H9 (cell line): ENCODE measurements at regions not wholly inside any gene's neighbourhood (a gene's known extent, or its start where the extent isn't known, plus 50 kb on each side); places are given as distances from the start of the nearest gene placed in this dataset.
"Not testable (repeated sequence)": the region's sequence is repeated elsewhere in the genome, so short reads cannot be mapped to it uniquely, and the experiment has no call there.

ENCODE experiments used
- DNase-seq: peaks from one replicate; pipeline ENCODE4 v3.0.0-alpha.2; 2017
- H2AFZ ChIP-seq: one replicate; pipeline ENCODE4 v1.6.1; 2013; ENCODE audit warnings: mild to moderate bottlenecking, low read length, control low read depth, moderate library complexity
- H2AK5ac ChIP-seq: 2 replicates; pipeline ENCODE4 v1.6.1; 2013; ENCODE audit warnings: low read length, control low read depth, mixed read lengths; ENCODE audit not compliant: insufficient read length
- H2BK120ac ChIP-seq: one replicate; pipeline ENCODE4 v1.6.1; 2013; ENCODE audit warnings: low read depth, mild to moderate bottlenecking, low read length, control low read depth, inconsistent platforms; ENCODE audit not compliant: poor library complexity, severe bottlenecking
- H2BK12ac ChIP-seq: 2 replicates; pipeline ENCODE4 v1.6.1; 2013; ENCODE audit warnings: low read length, control low read depth, mixed read lengths, low read depth; ENCODE audit not compliant: insufficient read length
- H2BK15ac ChIP-seq: 2 replicates; pipeline ENCODE4 v1.6.1; 2013; ENCODE audit warnings: low read depth, low read length, control low read depth
- H2BK20ac ChIP-seq: one replicate; pipeline ENCODE4 v1.6.1; 2013; ENCODE audit warnings: low read depth, mild to moderate bottlenecking, low read length, control low read depth, inconsistent platforms; ENCODE audit not compliant: poor library complexity, severe bottlenecking
- H2BK5ac ChIP-seq: 2 replicates; pipeline ENCODE4 v1.6.1; 2013; ENCODE audit warnings: low read length, control low read depth, mixed read lengths; ENCODE audit not compliant: insufficient read length
- H3K14ac ChIP-seq: 2 replicates; pipeline ENCODE4 v1.6.1; 2013; ENCODE audit warnings: low read length, control low read depth; ENCODE audit not compliant: insufficient read depth
- H3K18ac ChIP-seq: 2 replicates; pipeline ENCODE4 v1.6.1; 2013; ENCODE audit warnings: low read depth, mild to moderate bottlenecking, mixed read lengths, low read length, control low read depth; ENCODE audit not compliant: insufficient read length
- H3K23ac ChIP-seq: 2 replicates; pipeline ENCODE4 v1.6.1; 2013; ENCODE audit warnings: low read length, control low read depth, mixed read lengths, low read depth; ENCODE audit not compliant: insufficient read length
- H3K23me2 ChIP-seq: 2 replicates; pipeline ENCODE4 v1.6.1; 2013; ENCODE audit warnings: low read depth, mild to moderate bottlenecking, mixed read lengths, low read length, control low read depth; ENCODE audit not compliant: insufficient read length, poor library complexity, severe bottlenecking
- H3K27ac ChIP-seq: 2 replicates; pipeline ENCODE4 v1.5.1; 2013; ENCODE audit warnings: low read length, control low read depth, mixed read lengths, low read depth; ENCODE audit not compliant: insufficient read length
- H3K27me3 ChIP-seq: 2 replicates; pipeline ENCODE4 v1.6.1; 2013; ENCODE audit warnings: low read length, control low read depth, inconsistent platforms; ENCODE audit not compliant: insufficient read depth
- H3K4ac ChIP-seq: 2 replicates; pipeline ENCODE4 v1.6.1; 2013; ENCODE audit warnings: low read depth, mild to moderate bottlenecking, control low read depth, inconsistent platforms, low read length, moderate library complexity
- H3K4me1 ChIP-seq: 2 replicates; pipeline ENCODE4 v1.6.1; 2013; ENCODE audit warnings: low read length, control low read depth, inconsistent platforms; ENCODE audit not compliant: insufficient read depth
- H3K4me2 ChIP-seq: 2 replicates; pipeline ENCODE4 v1.6.1; 2013; ENCODE audit warnings: low read length, control low read depth, mixed read lengths; ENCODE audit not compliant: insufficient read length, insufficient read depth
- H3K56ac ChIP-seq: 2 replicates; pipeline ENCODE4 v1.6.1; 2013; ENCODE audit warnings: low read depth, mild to moderate bottlenecking, mixed read lengths, low read length, control low read depth; ENCODE audit not compliant: insufficient read length
- H3K79me1 ChIP-seq: 2 replicates; pipeline ENCODE4 v1.6.1; 2013; ENCODE audit warnings: low read depth, mild to moderate bottlenecking, moderate library complexity, low read length, control low read depth, inconsistent platforms; ENCODE audit not compliant: insufficient read depth, poor library complexity, severe bottlenecking
- H3K79me2 ChIP-seq: 2 replicates; pipeline ENCODE4 v1.6.1; 2013; ENCODE audit warnings: low read length, control low read depth, inconsistent platforms; ENCODE audit not compliant: insufficient read depth
- H3K9ac ChIP-seq: 2 replicates; pipeline ENCODE4 v1.6.1; 2013; ENCODE audit warnings: low read length, control low read depth, mixed read lengths; ENCODE audit not compliant: insufficient read length; ENCODE audit errors: extremely low read depth
- H3K9me3 ChIP-seq: one replicate; pipeline ENCODE4 v1.6.1; 2013; ENCODE audit warnings: low read depth, low read length, inconsistent platforms; ENCODE audit not compliant: control insufficient read depth
- H3T11ph ChIP-seq: one replicate; pipeline ENCODE4 v1.6.1; 2013; ENCODE audit warnings: mild to moderate bottlenecking, low read length, control low read depth, inconsistent platforms
- H4K20me1 ChIP-seq: one replicate; pipeline ENCODE4 v1.6.1; 2013; ENCODE audit not compliant: control insufficient read depth, insufficient read length, insufficient read depth
- H4K5ac ChIP-seq: 2 replicates; pipeline ENCODE4 v1.6.1; 2013; ENCODE audit warnings: low read depth, mild to moderate bottlenecking, mixed read lengths, low read length, control low read depth; ENCODE audit not compliant: insufficient read length
- H4K8ac ChIP-seq: replicated peaks from 2 replicates; pipeline ENCODE4 v1.6.1; 2013; ENCODE audit warnings: low read length, control low read depth, mixed read lengths, low read depth; ENCODE audit not compliant: insufficient read length
- H4K91ac ChIP-seq: 2 replicates; pipeline ENCODE4 v1.6.1; 2013; ENCODE audit warnings: low read depth, mild to moderate bottlenecking, moderate library complexity, mixed read lengths, low read length, control low read depth; ENCODE audit not compliant: insufficient read length
- H3K27ac Mint-ChIP-seq, 3 experiments: 2 replicates in 2 of 3; 3 replicates in 1 of 3; pipeline ENCODE4 v1.8.0; 2020 to 2021; ENCODE audit warnings: mixed read lengths in 3 of 3, mild to moderate bottlenecking in 1 of 3, moderate library complexity in 1 of 3
- H3K27me3 Mint-ChIP-seq: 2 replicates; pipeline ENCODE4 v1.8.0; 2021; ENCODE audit warnings: low read depth, mild to moderate bottlenecking, moderate library complexity, mixed read lengths
- H3K36me3 Mint-ChIP-seq, 3 experiments: 2 replicates in 2 of 3; 3 replicates in 1 of 3; pipeline ENCODE4 v1.8.0; 2020 to 2021; ENCODE audit warnings: low read depth in 3 of 3, mixed read lengths in 3 of 3; ENCODE audit not compliant: insufficient read depth in 1 of 3
- H3K4me1 Mint-ChIP-seq, 2 experiments: 2 replicates each; pipeline ENCODE4 v1.8.0; 2020; ENCODE audit warnings: mixed read lengths in 2 of 2
- H3K4me3 Mint-ChIP-seq, 2 experiments: 2 replicates in 1 of 2; 3 replicates in 1 of 2; pipeline ENCODE4 v1.8.0; 2020 to 2021; ENCODE audit warnings: mild to moderate bottlenecking in 2 of 2, mixed read lengths in 2 of 2, moderate library complexity in 1 of 2
- H3K9me3 Mint-ChIP-seq, 2 experiments: 2 replicates in 1 of 2; 3 replicates in 1 of 2; pipeline ENCODE4 v1.8.0; 2020; ENCODE audit warnings: mild to moderate bottlenecking in 2 of 2, mixed read lengths in 2 of 2, moderate library complexity in 1 of 2
- WGBS: extraction: QIAGEN DNeasy Blood & Tissue Kit; methylation state at CpG from one replicate; pipeline ENCODE4 v1.1.7; 2013; ENCODE audit warnings: missing lambda C conversion rate, low lambda C conversion rate, mixed read lengths; ENCODE audit not compliant: insufficient read length; ENCODE audit errors: extremely low coverage; 5-methylcytosine and 5-hydroxymethylcytosine counted together
- TF ChIP-seq, protein P1 (sequence below): fragments of 200-600 bp; sonication (generic); conservative IDR thresholded peaks from 3 replicates; pipeline ENCODE4 v1.8.0; 2021; ENCODE audit warnings: antibody characterized with exemption, mild to moderate bottlenecking

GRCh38 chr1:193387406-193387805, 201.0 kb upstream of the B3GALT2 start:
- H3K27me3 ChIP-seq, result no peaks in the 10 kb centered on the region
- Mint-ChIP-seq H3K27ac (no peak overlapping the region), H3K4me1 (no peaks in the 10 kb centered on the region), H3K36me3 (no peaks in the 10 kb centered on the region; a peak in 1 of 7 replicates), H3K27me3 (no peaks in the 10 kb centered on the region), H3K9me3 (peaks cover 0 to 2% of the 10 kb centered on the region in 2 experiments; a peak in 2 of 5 replicates), H3K4me3 (no peak overlapping the region)
- no peak overlapping the region for H3K4ac ChIP-seq
- no peak for DNase-seq
- H3K27ac ChIP-seq, result no peak overlapping the region
- H4K91ac ChIP-seq, result no peak overlapping the region
- H2BK12ac ChIP-seq, result no peak overlapping the region
- no peaks in the 10 kb centered on the region for H3K79me1 ChIP-seq
- no peaks in the 10 kb centered on the region for H3K23me2 ChIP-seq
- no peak overlapping the region for H2AFZ ChIP-seq
- no peak overlapping the region for H3K14ac ChIP-seq
- H3K23ac ChIP-seq, result no peak overlapping the region
- H4K5ac ChIP-seq, result no peak overlapping the region
- H3K9me3 ChIP-seq, result no peaks in the 10 kb centered on the region
- no peaks in the 10 kb centered on the region for H3K4me1 ChIP-seq
- H3K9ac ChIP-seq, result no peak overlapping the region
- H3T11ph ChIP-seq, result no peak overlapping the region
- H2BK5ac ChIP-seq, result no peak overlapping the region
- H4K8ac ChIP-seq, result no peak overlapping the region
- H2BK120ac ChIP-seq, result no peak overlapping the region
- no peak overlapping the region for H3K56ac ChIP-seq
- H2BK15ac ChIP-seq, result no peak overlapping the region
- no peaks in the 10 kb centered on the region for H4K20me1 ChIP-seq
- H2BK20ac ChIP-seq, result no peak overlapping the region
- no peak overlapping the region for H2AK5ac ChIP-seq
- H3K4me2 ChIP-seq, result no peak overlapping the region
- no peak overlapping the region for H3K18ac ChIP-seq
- H3K79me2 ChIP-seq, result no peaks in the 10 kb centered on the region
- TF ChIP-seq, protein P1, sequence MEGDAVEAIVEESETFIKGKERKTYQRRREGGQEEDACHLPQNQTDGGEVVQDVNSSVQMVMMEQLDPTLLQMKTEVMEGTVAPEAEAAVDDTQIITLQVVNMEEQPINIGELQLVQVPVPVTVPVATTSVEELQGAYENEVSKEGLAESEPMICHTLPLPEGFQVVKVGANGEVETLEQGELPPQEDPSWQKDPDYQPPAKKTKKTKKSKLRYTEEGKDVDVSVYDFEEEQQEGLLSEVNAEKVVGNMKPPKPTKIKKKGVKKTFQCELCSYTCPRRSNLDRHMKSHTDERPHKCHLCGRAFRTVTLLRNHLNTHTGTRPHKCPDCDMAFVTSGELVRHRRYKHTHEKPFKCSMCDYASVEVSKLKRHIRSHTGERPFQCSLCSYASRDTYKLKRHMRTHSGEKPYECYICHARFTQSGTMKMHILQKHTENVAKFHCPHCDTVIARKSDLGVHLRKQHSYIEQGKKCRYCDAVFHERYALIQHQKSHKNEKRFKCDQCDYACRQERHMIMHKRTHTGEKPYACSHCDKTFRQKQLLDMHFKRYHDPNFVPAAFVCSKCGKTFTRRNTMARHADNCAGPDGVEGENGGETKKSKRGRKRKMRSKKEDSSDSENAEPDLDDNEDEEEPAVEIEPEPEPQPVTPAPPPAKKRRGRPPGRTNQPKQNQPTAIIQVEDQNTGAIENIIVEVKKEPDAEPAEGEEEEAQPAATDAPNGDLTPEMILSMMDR, result no peak

GRCh38 chr1:193378451-193378850, 192.0 kb upstream of the B3GALT2 start:
- not testable (repeated sequence) for H3K23me2 ChIP-seq, H3K56ac ChIP-seq, H3K18ac ChIP-seq, H3K4me1 ChIP-seq, H2AK5ac ChIP-seq, H4K20me1 ChIP-seq, H2AFZ ChIP-seq, H3K9me3 Mint-ChIP-seq, H3K4me1 Mint-ChIP-seq, H3K23ac ChIP-seq, H3K4me2 ChIP-seq, H3K9me3 ChIP-seq, H2BK12ac ChIP-seq, H3K9ac ChIP-seq, H3K4ac ChIP-seq, H2BK20ac ChIP-seq, H3K27me3 ChIP-seq, H3T11ph ChIP-seq, H4K8ac ChIP-seq, H2BK15ac ChIP-seq, H3K27ac Mint-ChIP-seq, H3K4me3 Mint-ChIP-seq, H3K79me2 ChIP-seq, H2BK5ac ChIP-seq, H2BK120ac ChIP-seq, H4K91ac ChIP-seq, DNase-seq, H3K27ac ChIP-seq, H3K36me3 Mint-ChIP-seq, H4K5ac ChIP-seq, H3K79me1 ChIP-seq, H3K14ac ChIP-seq, H3K27me3 Mint-ChIP-seq
- no CpG with 5 or more reads among the region's 2 CpGs for WGBS
